Endothelial cell (in vitro differentiated cells): ENCODE measurements at regions not wholly inside any gene's neighbourhood (a gene's known extent, or its start where the extent isn't known, plus 50 kb on each side); places are given as distances from the start of the nearest gene placed in this dataset.

ENCODE experiments used
- DNase-seq: peaks from one replicate; pipeline ENCODE4 v3.0.0; 2021; ENCODE audit warnings: low spot score
- H3K27ac Mint-ChIP-seq: one replicate; pipeline ENCODE4 v1.8.0; 2021; ENCODE audit warnings: mixed read lengths, inconsistent platforms; ENCODE audit not compliant: unreplicated experiment
- H3K27me3 Mint-ChIP-seq: one replicate; pipeline ENCODE4 v1.8.0; 2021; ENCODE audit warnings: mild to moderate bottlenecking, moderate library complexity, mixed read lengths, inconsistent platforms; ENCODE audit not compliant: unreplicated experiment
- H3K36me3 Mint-ChIP-seq: one replicate; pipeline ENCODE4 v1.8.0; 2021; ENCODE audit warnings: mild to moderate bottlenecking, low read depth, mixed read lengths, inconsistent platforms; ENCODE audit not compliant: unreplicated experiment
- H3K4me1 Mint-ChIP-seq: one replicate; pipeline ENCODE4 v1.8.0; 2021; ENCODE audit warnings: mild to moderate bottlenecking, mixed read lengths, inconsistent platforms; ENCODE audit not compliant: unreplicated experiment
- H3K4me3 Mint-ChIP-seq: one replicate; pipeline ENCODE4 v1.8.0; 2021; ENCODE audit warnings: mild to moderate bottlenecking, mixed read lengths, inconsistent platforms; ENCODE audit not compliant: unreplicated experiment
- H3K9me3 Mint-ChIP-seq: one replicate; pipeline ENCODE4 v1.8.0; 2021; ENCODE audit warnings: mixed read lengths, inconsistent platforms; ENCODE audit not compliant: unreplicated experiment
- CTCF ChIP-seq: fragments of 200-600 bp; sonication (generic); IDR thresholded peaks from one replicate; pipeline ENCODE4 v1.5.0; 2021; ENCODE audit warnings: antibody characterized with exemption; ENCODE audit not compliant: unreplicated experiment

- H3K4me1 Mint-ChIP-seq = peaks cover 48% of the 10 kb centered on the region
- H3K27ac Mint-ChIP-seq = no peak overlapping the region
- H3K9me3 Mint-ChIP-seq = no peaks in the 10 kb centered on the region
- no peak overlapping the region for H3K4me3 Mint-ChIP-seq
- peaks cover 42% of the 10 kb centered on the region for H3K36me3 Mint-ChIP-seq
- peaks cover 12% of the 10 kb centered on the region for H3K27me3 Mint-ChIP-seq
- TF ChIP-seq CTCF = no peak
- no peak for DNase-seq
These were observed 305.4 kb upstream of the ROPN1 start for GRCh38 chr3:124297062-124297980.

- Mint-ChIP-seq H3K9me3 (no peaks in the 10 kb centered on the region), H3K27ac (no peak overlapping the region), H3K36me3 (peaks cover 44% of the 10 kb centered on the region), H3K4me3 (peak overlapping the region; percentile 33), H3K27me3 (peaks cover 12% of the 10 kb centered on the region), H3K4me1 (peaks cover 46% of the 10 kb centered on the region)
- DNase-seq = no peak
- no peak for TF ChIP-seq CTCF
These were observed 306.4 kb upstream of the ROPN1 start for GRCh38 chr3:124298301-124298700.

GRCh38 chr3:124298951-124299350, 307.0 kb upstream of the ROPN1 start:
- H3K4me3 Mint-ChIP-seq = peak overlapping the region; percentile 6
- peaks cover 12% of the 10 kb centered on the region for H3K27me3 Mint-ChIP-seq
- peaks cover 42% of the 10 kb centered on the region for H3K36me3 Mint-ChIP-seq
- no peak for TF ChIP-seq CTCF
- no peak overlapping the region for H3K27ac Mint-ChIP-seq
- peaks cover 44% of the 10 kb centered on the region for H3K4me1 Mint-ChIP-seq
- no peak for DNase-seq
- no peaks in the 10 kb centered on the region for H3K9me3 Mint-ChIP-seq

GRCh38 chr3:124299831-124300230, 307.9 kb upstream of the ROPN1 start:
- H3K9me3 Mint-ChIP-seq = no peaks in the 10 kb centered on the region
- peaks cover 12% of the 10 kb centered on the region for H3K27me3 Mint-ChIP-seq
- DNase-seq = no peak
- H3K36me3 Mint-ChIP-seq = peaks cover 41% of the 10 kb centered on the region
- peak overlapping the region; percentile 54 for H3K27ac Mint-ChIP-seq
- H3K4me1 Mint-ChIP-seq = peaks cover 44% of the 10 kb centered on the region
- TF ChIP-seq CTCF = no peak
- no peak overlapping the region for H3K4me3 Mint-ChIP-seq

- Mint-ChIP-seq H3K36me3 (peaks cover 47% of the 10 kb centered on the region), H3K27me3 (peaks cover 12% of the 10 kb centered on the region), H3K4me1 (peaks cover 44% of the 10 kb centered on the region), H3K27ac (no peak overlapping the region), H3K4me3 (no peak overlapping the region), H3K9me3 (no peaks in the 10 kb centered on the region)
- no peak for TF ChIP-seq CTCF
- no peak for DNase-seq
These were observed 308.5 kb upstream of the ROPN1 start for GRCh38 chr3:124300416-124300815.
